Smooth muscle cell (in vitro differentiated cells): ENCODE measurements at regions not wholly inside any gene's neighbourhood (a gene's known extent, or its start where the extent isn't known, plus 50 kb on each side); places are given as distances from the start of the nearest gene placed in this dataset.

Source experiments
- DNase-seq: peaks from one replicate; lab custom pipeline; 2025; ENCODE audit not compliant: unreplicated experiment; lab: John Stamatoyannopoulos, UW
- H2AFZ ChIP-seq: fragments of 200-600 bp; sonication (generic); 2 replicates; pipeline ENCODE4 v1.6.0; 2016; ENCODE audit warnings: antibody characterized with exemption, low read depth, mild to moderate bottlenecking
- H3F3A ChIP-seq: fragments of 200-600 bp; sonication (generic); 2 replicates; pipeline ENCODE4 v1.6.0; 2017; ENCODE audit warnings: antibody characterized with exemption, low read depth
- H3K27ac ChIP-seq: fragments of 200-600 bp; sonication (generic); 2 replicates; pipeline ENCODE4 v1.5.1; 2016; ENCODE audit warnings: low read depth, mild to moderate bottlenecking
- H3K27me3 ChIP-seq: fragments of 200-600 bp; sonication (generic); 2 replicates; pipeline ENCODE4 v1.6.1; 2016; ENCODE audit warnings: low read depth, mild to moderate bottlenecking
- H3K36me3 ChIP-seq: fragments of 200-600 bp; sonication (generic); 2 replicates; pipeline ENCODE4 v1.5.1; 2016; ENCODE audit warnings: low read depth
- H3K4me1 ChIP-seq: fragments of 200-600 bp; sonication (generic); 2 replicates; pipeline ENCODE4 v1.5.1; 2016; ENCODE audit warnings: low read depth
- H3K4me2 ChIP-seq: fragments of 200-600 bp; sonication (generic); 2 replicates; pipeline ENCODE4 v1.6.0; 2016; ENCODE audit warnings: mild to moderate bottlenecking
- H3K4me3 ChIP-seq: fragments of 200-600 bp; sonication (generic); 2 replicates; pipeline ENCODE4 v1.5.1; 2016; ENCODE audit warnings: mild to moderate bottlenecking
- H3K79me2 ChIP-seq: fragments of 200-600 bp; sonication (generic); 2 replicates; pipeline ENCODE4 v1.6.0; 2016; ENCODE audit warnings: low read depth, mild to moderate bottlenecking
- H3K9ac ChIP-seq: fragments of 200-600 bp; sonication (generic); 2 replicates; pipeline ENCODE4 v1.6.0; 2016; ENCODE audit warnings: low read depth
- H3K9me3 ChIP-seq: fragments of 200-600 bp; sonication (generic); replicated peaks from 2 replicates; pipeline ENCODE4 v1.5.1; 2016; ENCODE audit warnings: low read depth
- H4K20me1 ChIP-seq: fragments of 200-600 bp; sonication (generic); 2 replicates; pipeline ENCODE4 v1.6.0; 2016; ENCODE audit warnings: low read depth
- CTCF ChIP-seq: fragments of 200-600 bp; sonication (generic); IDR thresholded peaks from 2 replicates; pipeline ENCODE4 v1.5.1; 2017; ENCODE audit warnings: borderline replicate concordance, mild to moderate bottlenecking, antibody characterized with exemption; ENCODE audit not compliant: insufficient read depth, poor library complexity, severe bottlenecking
- WGBS: methylation state at CpG from one replicate; pipeline ENCODE4 v1.1.7; 2016; ENCODE audit warnings: low lambda C conversion rate; 5-methylcytosine and 5-hydroxymethylcytosine counted together

GRCh38 chr6:50288881-50289280 lies 239.2 kb upstream of the DEFB112 start:
- Histone ChIP-seq H3F3A (no peaks in the 10 kb centered on the region), H3K9ac (no peak overlapping the region), H3K36me3 (no peaks in the 10 kb centered on the region), H3K4me3 (no peak overlapping the region), H3K27me3 (peaks cover 23% of the 10 kb centered on the region), H2AFZ (no peak overlapping the region), H4K20me1 (no peaks in the 10 kb centered on the region), H3K27ac (no peak overlapping the region), H3K4me2 (no peak overlapping the region), H3K9me3 (no peaks in the 10 kb centered on the region), H3K4me1 (no peaks in the 10 kb centered on the region), H3K79me2 (no peaks in the 10 kb centered on the region)
- WGBS: 70% methylated on average over 3 of the region's 3 CpGs
- no peak for DNase-seq
- no peak for TF ChIP-seq CTCF

GRCh38 chr6:50289366-50289765 lies 239.6 kb upstream of the DEFB112 start:
- H3K27ac ChIP-seq: no peak overlapping the region
- DNase-seq: no peak
- no peaks in the 10 kb centered on the region for H3F3A ChIP-seq
- no peak overlapping the region for H2AFZ ChIP-seq
- peaks cover 23% of the 10 kb centered on the region for H3K27me3 ChIP-seq
- no peak overlapping the region for H3K4me3 ChIP-seq
- H3K9ac ChIP-seq: no peak overlapping the region
- no peaks in the 10 kb centered on the region for H3K36me3 ChIP-seq
- 91% methylated on average over 1 of the region's 1 CpG for WGBS
- H4K20me1 ChIP-seq: no peaks in the 10 kb centered on the region
- no peak overlapping the region for H3K4me2 ChIP-seq
- H3K79me2 ChIP-seq: no peaks in the 10 kb centered on the region
- H3K4me1 ChIP-seq: no peaks in the 10 kb centered on the region
- no peaks in the 10 kb centered on the region for H3K9me3 ChIP-seq
- no peak for TF ChIP-seq CTCF

GRCh38 chr6:50301307-50301706 lies 251.6 kb upstream of the DEFB112 start:
- H3F3A ChIP-seq: no peaks in the 10 kb centered on the region
- no peak overlapping the region for H3K27ac ChIP-seq
- H4K20me1 ChIP-seq: no peaks in the 10 kb centered on the region
- H3K27me3 ChIP-seq: no peaks in the 10 kb centered on the region
- no peaks in the 10 kb centered on the region for H3K79me2 ChIP-seq
- H3K9ac ChIP-seq: no peak overlapping the region
- no peaks in the 10 kb centered on the region for H3K36me3 ChIP-seq
- H2AFZ ChIP-seq: no peak overlapping the region
- no peaks in the 10 kb centered on the region for H3K9me3 ChIP-seq
- no peak overlapping the region for H3K4me3 ChIP-seq
- 71% methylated on average over 2 of the region's 2 CpGs for WGBS
- peaks cover 3% of the 10 kb centered on the region for H3K4me1 ChIP-seq
- no peak for DNase-seq
- no peak overlapping the region for H3K4me2 ChIP-seq
- TF ChIP-seq CTCF: no peak

DNA sequence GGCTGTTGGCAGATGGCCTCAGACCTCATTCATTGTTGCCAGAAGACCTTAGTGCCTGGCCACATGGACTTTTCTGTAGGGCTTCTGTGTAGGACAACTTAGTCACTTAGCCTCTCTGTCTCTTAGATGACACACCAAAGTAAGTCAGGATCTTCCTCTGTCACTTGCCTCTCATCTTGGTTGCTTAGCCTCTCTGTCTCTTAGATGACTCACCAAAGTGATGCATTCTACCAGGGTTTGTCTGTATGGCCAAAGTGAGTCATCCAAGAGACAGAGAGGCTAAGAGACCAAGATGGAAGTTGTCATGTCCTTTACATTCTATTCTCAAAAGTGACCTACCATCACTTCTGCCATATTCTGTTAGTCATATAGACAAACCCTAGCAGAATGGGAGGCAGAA lies 255.9 kb upstream of the DEFB112 start:
- no peak overlapping the region for H3K27ac ChIP-seq
- no peak for TF ChIP-seq CTCF
- peaks cover 9% of the 10 kb centered on the region for H3K4me1 ChIP-seq
- H3K79me2 ChIP-seq: no peaks in the 10 kb centered on the region
- no peaks in the 10 kb centered on the region for H3F3A ChIP-seq
- no peak for DNase-seq
- H3K4me2 ChIP-seq: no peak overlapping the region
- no peak overlapping the region for H3K9ac ChIP-seq
- H4K20me1 ChIP-seq: no peaks in the 10 kb centered on the region
- no peaks in the 10 kb centered on the region for H3K36me3 ChIP-seq
- H3K4me3 ChIP-seq: no peak overlapping the region
- H3K9me3 ChIP-seq: no peaks in the 10 kb centered on the region
- no peaks in the 10 kb centered on the region for H3K27me3 ChIP-seq
- H2AFZ ChIP-seq: no peak overlapping the region
